HCT116 (cell line): ENCODE measurements at regions not wholly inside any gene's neighbourhood (a gene's known extent, or its start where the extent isn't known, plus 50 kb on each side); places are given as distances from the start of the nearest gene placed in this dataset.
A peak's percentile ranks its signal among the peaks of the same experiment; 100 is the strongest.

Experiments used
- CBX3 ChIP-seq: IDR thresholded peaks from 2 replicates; pipeline ENCODE4 v1.6.1; 2012; ENCODE audit warnings: low read depth
- ELF1 ChIP-seq: IDR thresholded peaks from 2 replicates; pipeline ENCODE4 v1.6.1; 2012; ENCODE audit warnings: low read depth, borderline replicate concordance
- EZH2 ChIP-seq: fragments of 200-600 bp; sonication (generic); IDR thresholded peaks from 2 replicates; pipeline ENCODE4 v1.6.1; 2017; ENCODE audit warnings: antibody characterized with exemption, mixed run types
- POLR2A ChIP-seq: IDR thresholded peaks from 2 replicates; pipeline ENCODE4 v1.7.0; 2011; ENCODE audit warnings: borderline replicate concordance; ENCODE audit not compliant: insufficient read depth, insufficient read length; ENCODE audit errors: extremely low read depth
- POLR2AphosphoS5 ChIP-seq: IDR thresholded peaks from 2 replicates; pipeline ENCODE4 v1.6.1; 2011; ENCODE audit warnings: mild to moderate bottlenecking, low read depth, low read length, moderate library complexity
- RAD21 ChIP-seq: IDR thresholded peaks from 2 replicates; pipeline ENCODE4 v1.6.1; 2012; ENCODE audit warnings: low read depth, mild to moderate bottlenecking
- REST ChIP-seq: IDR thresholded peaks from 2 replicates; pipeline ENCODE4 v1.6.1; 2012; ENCODE audit warnings: low read depth
- SIN3A ChIP-seq: IDR thresholded peaks from 2 replicates; pipeline ENCODE4 v1.6.1; 2012; ENCODE audit warnings: low read depth
- SRF ChIP-seq: IDR thresholded peaks from 2 replicates; pipeline ENCODE4 v1.6.1; 2012; ENCODE audit warnings: low read depth
- YY1 ChIP-seq: IDR thresholded peaks from 2 replicates; pipeline ENCODE4 v1.6.1; 2011; ENCODE audit warnings: low read length, low read depth, moderate library complexity, mild to moderate bottlenecking; ENCODE audit not compliant: insufficient replicate concordance; ENCODE audit errors: extremely low read depth
- ZNF274 ChIP-seq: fragments of 200-500 bp; sonication (Bioruptor generic); IDR thresholded peaks from 2 replicates; pipeline ENCODE4 v1.6.1; 2014; ENCODE audit warnings: mild to moderate bottlenecking, low read depth, low read length, inconsistent platforms
- TF ChIP-seq, protein P1 (sequence below), 3 experiments: fragments of 200-600 bp in 1 of 3; sonication (generic) in 1 of 3; IDR thresholded peaks in 2 of 3; conservative IDR thresholded peaks in 1 of 3; 2 replicates each; pipeline ENCODE4 v1.5.1; 2012 to 2017; ENCODE audit warnings: low read depth in 2 of 3, low read length in 2 of 3, antibody characterized with exemption in 1 of 3, borderline replicate concordance in 1 of 3, control low read depth in 1 of 3, mild to moderate bottlenecking in 1 of 3, mixed read lengths in 1 of 3, mixed run types in 1 of 3, moderate library complexity in 1 of 3; ENCODE audit not compliant: insufficient read depth in 1 of 3

GRCh38 chr14:61860294-61860918 is 98.2 kb downstream of the SNAPC1 start:
- TF ChIP-seq, protein P1, sequence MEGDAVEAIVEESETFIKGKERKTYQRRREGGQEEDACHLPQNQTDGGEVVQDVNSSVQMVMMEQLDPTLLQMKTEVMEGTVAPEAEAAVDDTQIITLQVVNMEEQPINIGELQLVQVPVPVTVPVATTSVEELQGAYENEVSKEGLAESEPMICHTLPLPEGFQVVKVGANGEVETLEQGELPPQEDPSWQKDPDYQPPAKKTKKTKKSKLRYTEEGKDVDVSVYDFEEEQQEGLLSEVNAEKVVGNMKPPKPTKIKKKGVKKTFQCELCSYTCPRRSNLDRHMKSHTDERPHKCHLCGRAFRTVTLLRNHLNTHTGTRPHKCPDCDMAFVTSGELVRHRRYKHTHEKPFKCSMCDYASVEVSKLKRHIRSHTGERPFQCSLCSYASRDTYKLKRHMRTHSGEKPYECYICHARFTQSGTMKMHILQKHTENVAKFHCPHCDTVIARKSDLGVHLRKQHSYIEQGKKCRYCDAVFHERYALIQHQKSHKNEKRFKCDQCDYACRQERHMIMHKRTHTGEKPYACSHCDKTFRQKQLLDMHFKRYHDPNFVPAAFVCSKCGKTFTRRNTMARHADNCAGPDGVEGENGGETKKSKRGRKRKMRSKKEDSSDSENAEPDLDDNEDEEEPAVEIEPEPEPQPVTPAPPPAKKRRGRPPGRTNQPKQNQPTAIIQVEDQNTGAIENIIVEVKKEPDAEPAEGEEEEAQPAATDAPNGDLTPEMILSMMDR (IDR thresholded peaks at IDR 0.05 in 2 of 3, conservative IDR thresholded peaks at IDR 0.05 in 1 of 3; ENCODE audit: borderline replicate concordance in 1 of 3, insufficient read depth in 1 of 3, low read depth in 2 of 3, low read length in 2 of 3), result peak; percentile 13 to 88 (median 85); a peak in 5 of 6 replicates
- TF ChIP-seq REST, result no peak
- no peak for TF ChIP-seq CBX3
- TF ChIP-seq ZNF274, result no peak
- no peak for TF ChIP-seq POLR2AphosphoS5
- no peak for TF ChIP-seq YY1
- TF ChIP-seq ELF1, result no peak
- TF ChIP-seq SRF, result no peak
- peak; percentile 36; the same call in 1 of the 2 replicates for TF ChIP-seq RAD21
- no peak for TF ChIP-seq POLR2A
- no peak for TF ChIP-seq SIN3A
- no peak for TF ChIP-seq EZH2
